Neural cell (in vitro differentiated cells): ENCODE measurements at regions not wholly inside any gene's neighbourhood (a gene's known extent, or its start where the extent isn't known, plus 50 kb on each side); places are given as distances from the start of the nearest gene placed in this dataset.

Source experiments
- H2AFZ ChIP-seq: fragments of 200-600, 300-800 bp; sonication (generic), shearing (Covaris generic); 2 replicates; pipeline ENCODE4 v1.6.0; 2014; ENCODE audit warnings: low read depth, mild to moderate bottlenecking, antibody characterized with exemption, low read length, moderate library complexity
- H3F3A ChIP-seq: fragments of 200-600 bp; shearing (Covaris generic); 2 replicates; pipeline ENCODE4 v1.6.1; 2016; ENCODE audit warnings: mild to moderate bottlenecking, moderate library complexity, mixed read lengths, antibody characterized with exemption, low read length; ENCODE audit not compliant: insufficient read depth, poor library complexity, severe bottlenecking
- H3K27ac ChIP-seq: fragments of 200-600, 300-800 bp; sonication (generic), shearing (Covaris generic); 2 replicates; pipeline ENCODE4 v1.5.1; 2014; ENCODE audit warnings: mild to moderate bottlenecking, low read length, moderate library complexity
- H3K27me3 ChIP-seq: fragments of 300-800, 200-600 bp; sonication (generic), shearing (Covaris generic); 2 replicates; pipeline ENCODE4 v1.6.0; 2014; ENCODE audit warnings: mild to moderate bottlenecking, low read depth, low read length, moderate library complexity; ENCODE audit not compliant: insufficient read depth
- H3K36me3 ChIP-seq: fragments of 300-800, 200-600 bp; sonication (generic), shearing (Covaris generic); 2 replicates; pipeline ENCODE4 v1.5.1; 2014; ENCODE audit warnings: mild to moderate bottlenecking, antibody characterized with exemption, low read length, moderate library complexity; ENCODE audit not compliant: insufficient read depth
- H3K4me2 ChIP-seq: fragments of 300-800, 200-600 bp; sonication (generic), shearing (Covaris generic); 2 replicates; pipeline ENCODE4 v1.6.0; 2014; ENCODE audit warnings: mild to moderate bottlenecking, low read length
- H3K4me3 ChIP-seq: fragments of 300-800, 200-600 bp; sonication (generic), shearing (Covaris generic); 2 replicates; pipeline ENCODE4 v1.5.1; 2014; ENCODE audit warnings: mild to moderate bottlenecking, low read length, moderate library complexity
- H3K79me2 ChIP-seq: fragments of 200-600 bp; shearing (Covaris generic); replicated peaks from 2 replicates; pipeline ENCODE4 v1.6.0; 2014; ENCODE audit warnings: mild to moderate bottlenecking, low read length, moderate library complexity; ENCODE audit not compliant: insufficient read depth
- H3K9ac ChIP-seq: fragments of 300-800, 200-600 bp; sonication (generic), shearing (Covaris generic); 2 replicates; pipeline ENCODE4 v1.6.1; 2016; ENCODE audit warnings: mild to moderate bottlenecking, low read length, mixed read lengths
- H3K9me2 ChIP-seq: fragments of 200-600 bp; shearing (Covaris generic); 2 replicates; pipeline ENCODE4 v1.6.1; 2016; ENCODE audit warnings: mild to moderate bottlenecking, low read length, mixed read lengths; ENCODE audit not compliant: insufficient read depth
- H3K9me3 ChIP-seq: fragments of 200-600, 300-800 bp; sonication (generic), shearing (Covaris generic); 2 replicates; pipeline ENCODE4 v1.6.1; 2016; ENCODE audit warnings: mild to moderate bottlenecking, mixed run types, low read length, moderate library complexity, mixed read lengths
- H4K20me1 ChIP-seq: fragments of 200-600 bp; shearing (Covaris generic); 2 replicates; pipeline ENCODE4 v1.6.1; 2016; ENCODE audit warnings: mild to moderate bottlenecking, mixed run types; ENCODE audit not compliant: insufficient read depth
- CTCF ChIP-seq: fragments of 450-650 bp; IDR thresholded peaks from 2 replicates; pipeline ENCODE4 v1.5.1; 2014; ENCODE audit warnings: antibody characterized with exemption, mild to moderate bottlenecking, moderate library complexity; ENCODE audit not compliant: poor library complexity, severe bottlenecking
- EP300 ChIP-seq: fragments of 450-650 bp; conservative IDR thresholded peaks from 2 replicates; pipeline ENCODE4 v1.6.1; 2014; ENCODE audit warnings: antibody characterized with exemption, mild to moderate bottlenecking, moderate library complexity; ENCODE audit not compliant: poor library complexity, severe bottlenecking
- EZH2 ChIP-seq: fragments of 200-600, 300-800 bp; shearing (Covaris generic), sonication (generic); IDR thresholded peaks from 2 replicates; pipeline ENCODE4 v1.6.1; 2014; ENCODE audit warnings: antibody characterized with exemption, low read length, borderline replicate concordance, mild to moderate bottlenecking; ENCODE audit not compliant: insufficient read depth, poor library complexity, severe bottlenecking
- MXI1 ChIP-seq: fragments of 450-650 bp; conservative IDR thresholded peaks from 2 replicates; pipeline ENCODE4 v1.6.1; 2014; ENCODE audit warnings: antibody characterized with exemption, mild to moderate bottlenecking; ENCODE audit not compliant: poor library complexity, severe bottlenecking
- POLR2AphosphoS5 ChIP-seq: IDR thresholded peaks from 2 replicates; pipeline ENCODE4 v1.6.1; 2012
- RAD21 ChIP-seq: fragments of 450-650 bp; conservative IDR thresholded peaks from 2 replicates; pipeline ENCODE4 v1.6.1; 2014; ENCODE audit warnings: antibody characterized with exemption, mild to moderate bottlenecking, moderate library complexity
- REST ChIP-seq: IDR thresholded peaks from 2 replicates; pipeline ENCODE4 v1.6.1; 2012; ENCODE audit warnings: borderline replicate concordance
- SMC3 ChIP-seq: fragments of 450-650 bp; conservative IDR thresholded peaks from 2 replicates; pipeline ENCODE4 v1.6.1; 2014; ENCODE audit warnings: antibody characterized with exemption, mild to moderate bottlenecking, moderate library complexity; ENCODE audit not compliant: poor library complexity
- TAF1 ChIP-seq: IDR thresholded peaks from 2 replicates; pipeline ENCODE4 v1.6.1; 2012; ENCODE audit warnings: low read depth

- Histone ChIP-seq H3K9me2 (no peaks in the 10 kb centered on the region), H3K27ac (no peak overlapping the region), H3K36me3 (no peaks in the 10 kb centered on the region), H3K79me2 (no peaks in the 10 kb centered on the region), H3K9me3 (no peaks in the 10 kb centered on the region), H3F3A (no peaks in the 10 kb centered on the region), H3K4me2 (no peak overlapping the region), H3K9ac (no peak overlapping the region), H2AFZ (no peak overlapping the region), H4K20me1 (no peaks in the 10 kb centered on the region), H3K4me3 (no peak overlapping the region), H3K27me3 (no peaks in the 10 kb centered on the region)
- TF ChIP-seq CTCF (no peak), EZH2 (no peak), POLR2AphosphoS5 (no peak), TAF1 (no peak), REST (no peak), SMC3 (no peak), EP300 (no peak), MXI1 (no peak), RAD21 (no peak)
Measured at GRCh38 chr5:158456241-158456640, 597.3 kb upstream of the CLINT1 start.

GRCh38 chr5:158451993-158452672 is 593.2 kb upstream of the CLINT1 start:
- Histone ChIP-seq H3K9me3 (no peaks in the 10 kb centered on the region), H3K79me2 (no peaks in the 10 kb centered on the region), H3K27ac (peak overlapping the region; percentile 31), H3F3A (no peaks in the 10 kb centered on the region), H3K9me2 (no peaks in the 10 kb centered on the region), H3K4me2 (no peak overlapping the region), H4K20me1 (no peaks in the 10 kb centered on the region), H3K36me3 (no peaks in the 10 kb centered on the region), H3K9ac (no peak overlapping the region), H3K4me3 (no peak overlapping the region), H2AFZ (no peak overlapping the region), H3K27me3 (no peaks in the 10 kb centered on the region)
- TF ChIP-seq SMC3 (no peak), REST (no peak), EP300 (no peak), CTCF (no peak), RAD21 (no peak), EZH2 (no peak), MXI1 (no peak), TAF1 (no peak), POLR2AphosphoS5 (no peak)
